IPS-11a (cell line): ENCODE measurements at regions not wholly inside any gene's neighbourhood (a gene's known extent, or its start where the extent isn't known, plus 50 kb on each side); places are given as distances from the start of the nearest gene placed in this dataset.
A peak's percentile ranks its signal among the peaks of the same experiment; 100 is the strongest.

Experiments used
- H3K4me3 ChIP-seq: one replicate; pipeline ENCODE4 v1.5.1; 2013; ENCODE audit warnings: low read depth, low read length, control low read depth

DNA sequence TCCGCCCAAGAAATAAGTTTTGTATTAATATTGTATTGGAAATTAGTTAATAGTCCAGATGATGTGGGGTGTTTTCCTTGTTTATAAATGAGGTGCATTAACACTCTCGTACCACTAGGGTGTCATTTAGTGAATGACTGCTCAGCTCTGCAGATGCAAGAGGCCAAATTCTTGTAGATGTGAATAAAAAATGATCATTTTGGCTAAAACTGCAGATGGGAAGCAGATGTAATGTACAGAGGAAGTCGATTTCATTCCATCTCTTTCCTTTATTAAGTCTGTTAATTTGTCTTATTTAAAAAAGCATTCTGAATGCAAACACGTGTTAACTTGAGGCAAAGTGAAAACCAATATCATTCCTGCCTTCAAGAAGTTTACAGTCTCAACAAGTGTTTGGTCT lies 108.1 kb downstream of the DHX15 start:
- H3K4me3 ChIP-seq, result no peak overlapping the region

DNA sequence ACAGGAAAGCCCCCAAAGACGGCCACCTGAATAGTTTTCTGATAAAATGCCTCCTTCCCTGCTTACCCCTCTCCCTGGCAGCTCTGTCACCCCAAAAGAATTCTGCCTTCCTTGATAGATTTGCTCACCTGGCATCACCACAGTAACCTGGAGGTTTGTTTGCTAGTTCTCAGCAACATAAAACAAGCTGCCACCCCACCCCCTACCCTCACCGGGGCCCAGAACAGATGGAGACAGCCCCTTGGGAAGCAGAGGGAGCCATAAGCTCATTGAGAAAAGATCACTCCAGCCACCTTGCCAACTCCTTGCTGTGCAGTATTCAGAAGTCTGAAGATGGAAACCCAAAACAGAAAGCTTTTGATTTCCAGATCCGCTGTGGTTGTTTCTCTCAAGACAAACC lies 108.6 kb downstream of the DHX15 start:
- no peak overlapping the region for H3K4me3 ChIP-seq

DNA sequence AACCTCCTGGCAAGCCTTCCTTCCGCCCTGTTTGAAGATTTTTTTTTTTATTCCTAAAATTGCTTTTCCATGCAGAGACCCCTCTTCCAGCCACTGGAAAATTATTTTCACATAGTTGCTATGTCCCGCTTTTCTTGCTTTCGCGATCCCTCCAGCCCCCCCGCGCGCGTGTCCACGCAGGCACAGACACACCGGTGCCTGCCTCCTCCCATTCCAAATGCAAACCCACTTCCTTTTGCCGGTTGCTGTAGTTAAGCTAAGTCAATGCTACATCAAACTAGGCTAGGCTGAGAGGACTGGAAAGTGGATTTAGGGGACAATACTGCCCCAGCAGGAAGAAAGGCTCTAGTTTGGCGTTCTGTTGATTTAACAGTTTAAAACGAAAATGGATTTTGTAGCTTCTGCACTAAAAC lies 111.0 kb downstream of the DHX15 start:
- H3K4me3 ChIP-seq, result peak overlapping the region; percentile 66

DNA sequence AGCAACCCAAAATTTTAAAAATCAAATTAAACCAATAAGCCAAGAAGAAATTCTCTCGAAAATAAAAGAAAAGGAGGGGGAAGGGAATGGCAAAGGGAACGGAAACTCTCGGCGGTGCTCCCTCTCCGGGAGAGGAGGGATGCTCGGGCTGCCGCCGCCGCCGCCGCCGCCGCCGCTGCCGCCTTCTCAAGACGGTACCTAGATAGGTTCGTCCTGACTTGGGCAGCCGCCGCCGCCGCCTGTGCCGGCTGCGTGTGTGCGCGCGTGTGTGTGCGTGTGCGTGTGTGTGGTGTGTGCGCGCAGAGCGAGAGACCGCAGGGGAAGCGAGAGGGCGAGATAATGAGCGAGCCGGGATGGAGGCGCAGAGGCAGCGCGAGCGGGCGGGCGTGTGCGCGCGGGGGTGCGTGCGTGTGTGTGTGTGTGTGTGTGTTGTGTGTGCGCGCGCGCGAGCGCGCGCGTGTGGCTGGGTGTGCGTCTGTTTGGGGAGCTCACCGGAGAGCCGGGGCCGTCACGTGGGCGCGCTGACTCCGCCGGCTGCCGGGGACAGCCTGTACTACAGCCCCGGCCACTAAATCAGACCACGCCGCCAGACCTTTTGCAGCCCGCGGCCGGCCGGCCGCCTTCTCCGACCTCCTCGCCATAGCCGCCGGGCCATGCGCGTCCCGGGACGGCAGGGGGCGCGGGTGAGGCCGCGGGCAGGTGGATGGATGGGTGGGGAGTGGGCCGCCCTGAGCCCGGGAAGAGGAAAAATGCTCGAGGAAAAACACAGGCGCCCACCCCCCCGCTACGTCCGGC lies 111.6 kb downstream of the DHX15 start:
- H3K4me3 ChIP-seq, result peak overlapping the region; percentile 66

DNA sequence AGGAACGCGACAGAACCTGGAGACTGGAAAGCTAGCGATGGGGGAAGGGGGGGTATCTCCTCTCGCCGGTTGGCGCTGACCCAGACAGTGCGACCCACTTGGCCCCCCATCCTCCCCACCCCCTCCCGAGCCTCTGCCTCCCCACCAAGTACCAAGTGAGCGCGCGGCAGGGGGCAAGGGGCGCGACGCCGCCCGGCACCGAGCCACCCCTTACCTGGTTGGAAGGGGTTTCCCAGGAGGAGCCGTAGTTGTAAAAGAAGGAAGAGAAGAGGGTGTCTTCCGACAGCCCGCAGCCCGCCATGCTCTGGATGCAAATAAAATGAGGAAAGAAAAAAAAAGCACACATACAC lies 112.2 kb downstream of the DHX15 start:
- peak overlapping the region; percentile 66 for H3K4me3 ChIP-seq

DNA sequence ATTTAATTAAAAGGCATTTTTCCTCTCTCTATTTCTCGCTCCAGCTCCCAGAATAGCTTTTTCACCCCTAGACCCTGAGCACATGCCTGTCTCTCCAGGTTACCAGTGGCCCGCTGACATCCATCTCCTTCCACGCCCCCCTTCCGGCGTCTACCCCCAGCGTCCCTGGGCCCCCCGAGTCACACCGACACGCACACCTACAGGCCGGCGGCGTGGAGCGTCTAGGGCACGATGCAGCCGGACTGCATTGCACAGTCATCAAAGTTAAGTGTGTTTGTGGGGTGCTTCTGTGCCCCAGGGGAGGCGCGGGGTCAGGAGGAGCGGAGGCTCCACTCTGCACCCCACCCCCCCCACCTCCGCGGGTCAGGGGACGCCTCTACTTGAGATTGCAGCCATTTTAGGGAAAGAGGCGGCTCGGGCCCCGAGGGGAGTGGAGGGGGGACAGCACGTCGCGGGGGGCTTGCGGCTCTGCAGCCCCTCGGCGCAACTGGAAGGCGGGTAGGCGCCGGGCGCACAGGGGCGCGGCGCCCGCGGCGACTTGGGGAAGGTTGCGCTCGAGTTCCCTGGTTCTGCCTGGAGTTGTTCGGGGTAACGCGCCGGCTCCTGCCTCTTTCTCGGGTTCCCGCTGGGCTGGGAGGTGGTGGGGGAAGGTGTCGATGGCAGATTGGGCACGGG lies 112.7 kb downstream of the DHX15 start:
- peak overlapping the region; percentile 66 for H3K4me3 ChIP-seq

DNA sequence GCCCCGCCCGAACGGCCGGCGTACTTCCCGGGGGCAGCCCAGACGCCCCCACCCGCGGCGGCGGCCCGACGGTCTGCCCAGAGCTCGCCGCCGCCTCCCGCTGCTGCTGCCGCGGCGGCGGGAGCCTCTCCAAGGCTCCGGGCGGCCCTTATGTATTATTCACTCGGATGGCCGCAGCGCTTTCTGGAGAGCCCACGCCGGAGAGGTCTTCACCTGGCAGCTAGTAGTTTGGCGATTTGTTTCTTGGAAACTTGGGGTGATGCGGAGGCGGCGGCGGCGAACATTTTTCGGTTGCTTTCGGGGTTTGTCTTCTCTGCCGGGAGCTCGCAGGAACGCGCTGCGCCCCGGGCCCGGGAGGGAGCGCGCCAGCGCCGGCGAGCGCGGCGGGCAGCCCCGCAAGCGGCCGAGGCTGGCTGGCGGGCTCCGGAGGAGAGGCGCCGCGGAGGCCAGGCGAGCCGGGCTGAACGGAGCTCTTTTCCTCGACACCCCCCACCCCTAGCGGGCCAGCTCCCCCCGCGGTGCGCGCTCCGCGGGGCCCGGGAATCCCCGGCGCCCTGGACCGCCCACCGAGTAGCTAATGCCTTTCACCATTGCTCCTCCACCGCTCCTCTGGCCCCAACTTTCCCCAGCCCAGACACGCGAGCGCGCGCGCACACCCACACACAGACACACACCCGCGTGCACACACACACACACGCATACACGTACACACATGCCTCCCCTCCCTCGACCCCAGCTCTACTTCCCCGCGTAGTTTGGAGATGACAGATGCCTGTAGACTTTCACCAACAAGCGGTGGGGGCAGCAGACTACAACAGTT lies 113.5 kb downstream of the DHX15 start:
- H3K4me3 ChIP-seq, result peak overlapping the region; percentile 66

DNA sequence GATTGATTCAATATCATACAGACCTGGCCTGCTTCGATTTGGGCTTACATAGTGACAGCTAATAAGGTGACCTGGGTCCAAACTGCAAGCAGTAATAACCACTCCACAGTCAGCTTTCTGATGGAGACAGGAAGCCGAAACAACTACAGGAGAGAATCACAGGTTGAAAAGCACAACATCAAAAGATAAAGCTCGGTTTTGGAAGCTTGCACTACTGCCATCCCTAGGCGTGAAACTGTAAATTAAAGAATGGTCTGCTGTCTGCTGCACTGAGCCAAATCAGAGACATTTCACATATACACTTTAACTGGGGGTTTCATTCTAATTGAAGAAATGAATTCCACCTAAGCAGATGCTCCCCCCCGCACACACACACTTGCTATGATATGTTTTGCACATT lies 116.3 kb downstream of the DHX15 start:
- H3K4me3 ChIP-seq, result no peak overlapping the region

DNA sequence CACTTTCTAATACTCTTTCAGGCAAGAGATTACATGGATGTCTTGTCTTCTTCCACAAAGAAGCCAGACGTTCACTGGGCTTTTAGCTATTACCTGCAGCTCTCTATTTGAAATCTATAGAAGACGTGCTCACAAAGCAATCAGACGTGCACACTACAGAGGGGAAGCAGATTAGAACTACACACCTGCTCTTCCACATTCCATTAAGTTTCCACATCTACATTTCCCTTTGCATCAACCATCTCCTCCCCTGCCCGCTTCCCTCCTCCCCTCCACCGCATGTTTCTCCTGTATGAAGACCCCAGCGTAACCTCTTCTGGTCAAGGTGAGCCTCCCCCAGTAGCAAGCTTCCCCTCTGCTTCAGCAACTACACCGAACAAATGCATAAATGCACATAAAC lies 119.8 kb downstream of the DHX15 start:
- no peak overlapping the region for H3K4me3 ChIP-seq

DNA sequence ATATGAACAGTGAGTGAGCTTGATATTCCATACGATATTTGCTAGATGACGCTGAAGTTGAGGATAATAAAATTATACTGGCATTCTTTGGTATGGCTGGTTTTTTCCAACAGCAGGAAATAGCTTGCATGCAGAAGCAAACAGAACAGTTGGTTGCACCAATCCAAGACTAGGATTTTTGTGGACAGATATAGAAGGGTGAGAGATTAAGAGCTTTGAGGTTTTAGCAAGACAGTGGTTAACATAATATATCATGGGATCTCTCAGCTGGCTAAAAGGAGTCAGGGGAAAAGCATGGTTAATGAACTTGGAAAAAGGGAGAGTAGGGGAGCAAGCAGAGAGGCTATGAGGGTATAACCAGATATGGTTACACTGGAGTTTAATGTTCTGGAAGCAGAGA lies 127.9 kb downstream of the DHX15 start:
- H3K4me3 ChIP-seq, result no peak overlapping the region

DNA sequence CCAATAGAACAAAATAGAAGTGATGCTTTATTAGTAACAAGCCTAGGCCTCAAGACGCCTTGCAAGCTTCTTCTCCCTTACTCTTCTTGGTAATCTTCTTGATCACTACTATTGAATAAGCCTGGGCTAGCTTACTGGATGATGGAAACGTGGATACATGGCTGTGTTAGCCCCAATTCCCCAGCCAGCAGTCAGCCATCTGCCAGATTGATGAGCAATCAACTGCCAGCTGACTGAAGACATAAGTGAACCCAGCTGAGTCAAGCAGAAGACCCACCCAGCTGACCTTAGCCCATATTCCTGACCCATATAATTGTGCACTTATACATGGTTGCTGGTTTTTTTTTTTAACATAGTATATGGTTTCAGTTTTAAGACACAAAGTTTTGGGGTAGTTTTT lies 130.4 kb downstream of the DHX15 start:
- H3K4me3 ChIP-seq, result no peak overlapping the region

DNA sequence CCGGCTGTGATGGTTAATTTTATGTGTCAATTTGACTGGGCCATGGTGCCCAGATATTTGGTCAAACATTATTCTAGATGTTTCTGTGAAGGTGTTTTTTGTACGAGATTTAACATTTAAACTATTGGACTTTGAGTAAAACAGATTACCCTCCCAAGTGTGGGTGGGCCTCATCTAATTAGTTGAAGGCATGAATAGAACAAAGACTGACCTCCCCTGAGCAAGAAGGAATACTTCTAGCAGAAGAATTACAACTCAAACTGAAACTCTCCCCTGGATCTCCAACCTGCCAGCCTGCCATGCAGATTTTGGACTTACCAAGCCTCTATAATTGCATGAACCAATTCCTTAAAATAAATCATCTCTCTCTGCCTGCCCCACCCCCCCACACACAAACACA lies 132.5 kb downstream of the DHX15 start:
- no peak overlapping the region for H3K4me3 ChIP-seq

DNA sequence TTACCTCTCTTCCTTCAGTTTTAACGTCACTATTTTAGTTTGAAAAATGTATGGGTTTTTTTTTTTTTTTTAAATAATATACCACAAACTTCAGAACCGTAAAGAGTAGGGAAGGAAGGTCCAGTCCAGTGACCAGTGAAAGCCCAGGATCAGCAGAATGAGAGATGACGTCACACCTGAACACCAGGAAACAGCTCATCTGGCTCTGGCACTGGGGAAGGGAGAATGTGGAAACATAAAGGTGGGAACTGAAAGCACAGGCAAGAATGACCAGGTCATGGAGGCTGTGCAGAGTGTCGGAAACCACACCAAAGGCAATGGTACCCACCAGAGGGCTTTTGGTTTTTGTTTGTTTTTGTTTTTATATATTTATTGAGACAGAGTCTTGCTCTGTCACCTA lies 141.2 kb downstream of the DHX15 start:
- H3K4me3 ChIP-seq, result no peak overlapping the region

DNA sequence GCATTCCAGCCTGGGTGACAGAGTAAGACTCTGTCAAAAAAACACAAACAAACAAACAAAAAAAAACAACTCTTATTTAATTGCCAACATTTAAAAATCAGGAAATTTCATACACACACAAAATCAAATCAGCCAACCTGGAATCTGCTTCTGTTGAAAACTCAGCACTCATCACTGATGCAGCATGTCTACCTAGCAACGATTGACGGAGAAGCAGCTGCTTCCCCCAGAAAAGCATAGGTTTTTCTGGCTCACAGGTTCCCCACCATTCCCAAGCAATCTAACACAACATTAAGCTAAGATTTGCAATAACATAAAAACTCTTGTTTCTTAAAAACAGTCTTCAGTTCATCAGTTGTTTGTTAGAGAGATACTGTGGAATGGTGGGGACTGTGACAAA lies 143.6 kb downstream of the DHX15 start:
- H3K4me3 ChIP-seq, result no peak overlapping the region

DNA sequence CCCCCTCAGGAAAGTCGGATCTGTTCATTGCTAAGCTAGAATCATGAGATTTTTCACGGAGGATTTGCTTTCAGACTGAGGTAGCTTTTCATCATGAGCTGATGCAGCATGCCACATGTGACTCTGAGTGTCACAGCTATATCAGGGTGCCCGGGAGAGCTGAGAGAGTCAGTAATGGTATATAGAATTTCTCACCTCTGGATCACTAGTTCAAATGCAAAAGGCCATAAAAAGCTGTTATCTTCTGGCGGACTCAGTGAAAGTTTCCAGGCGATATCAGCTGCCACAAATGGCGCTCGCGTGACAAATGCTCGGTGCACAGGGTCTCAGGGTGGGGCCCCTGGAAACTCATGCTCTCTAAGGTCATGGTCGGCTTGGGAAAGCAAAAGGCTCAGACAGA lies 150.1 kb downstream of the DHX15 start:
- no peak overlapping the region for H3K4me3 ChIP-seq

DNA sequence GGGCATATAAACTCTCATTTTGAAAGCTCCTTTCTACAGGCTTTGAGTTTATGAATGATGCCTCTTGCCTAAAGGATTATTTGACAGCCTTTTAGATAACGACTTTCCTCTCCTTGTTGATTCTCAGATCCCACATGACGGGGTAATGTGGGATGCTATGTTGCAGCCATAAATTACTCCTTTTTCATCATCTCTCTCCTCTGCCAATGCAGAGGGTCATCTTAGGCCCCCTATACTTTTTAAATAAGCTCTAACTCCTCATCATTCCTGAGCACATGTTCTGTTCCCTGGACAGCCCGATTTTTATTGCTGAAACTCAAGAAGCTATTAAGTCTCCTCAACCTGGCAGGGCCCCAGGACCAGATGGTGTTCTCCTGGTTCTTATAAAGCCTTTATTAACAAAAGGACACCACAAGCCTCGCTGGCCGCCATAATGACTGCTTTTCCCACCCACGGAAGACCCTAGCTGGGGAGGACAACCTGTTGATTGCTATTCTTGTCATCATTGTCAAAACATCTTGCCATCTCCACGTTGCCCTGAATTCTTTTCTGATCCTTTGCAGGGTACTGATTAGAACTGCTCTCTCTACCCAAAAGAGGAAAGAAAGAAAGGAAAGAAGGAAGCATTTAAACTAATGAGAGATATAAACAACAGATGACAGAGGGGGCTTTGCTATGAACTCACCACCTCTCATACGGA lies 150.7 kb downstream of the DHX15 start:
- no peak overlapping the region for H3K4me3 ChIP-seq

DNA sequence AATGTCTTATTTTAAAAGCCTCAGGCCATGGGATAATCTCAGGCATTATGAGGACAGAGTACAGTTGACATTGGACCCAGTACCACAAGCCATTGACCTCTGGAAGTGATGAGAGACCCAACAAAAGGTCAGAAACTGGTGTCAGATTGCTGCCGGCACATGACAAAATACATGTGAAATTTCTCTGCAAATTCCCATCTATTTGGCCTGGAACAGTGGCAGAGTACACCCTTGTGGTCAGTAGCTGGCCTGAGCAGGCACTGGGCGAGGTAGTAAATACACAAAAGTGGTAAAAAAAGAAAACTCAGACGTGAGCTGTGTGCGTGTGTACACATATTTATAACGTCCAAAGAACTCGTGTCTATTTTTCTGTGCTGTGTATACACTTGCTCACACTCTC lies 155.5 kb downstream of the DHX15 start:
- H3K4me3 ChIP-seq, result no peak overlapping the region

DNA sequence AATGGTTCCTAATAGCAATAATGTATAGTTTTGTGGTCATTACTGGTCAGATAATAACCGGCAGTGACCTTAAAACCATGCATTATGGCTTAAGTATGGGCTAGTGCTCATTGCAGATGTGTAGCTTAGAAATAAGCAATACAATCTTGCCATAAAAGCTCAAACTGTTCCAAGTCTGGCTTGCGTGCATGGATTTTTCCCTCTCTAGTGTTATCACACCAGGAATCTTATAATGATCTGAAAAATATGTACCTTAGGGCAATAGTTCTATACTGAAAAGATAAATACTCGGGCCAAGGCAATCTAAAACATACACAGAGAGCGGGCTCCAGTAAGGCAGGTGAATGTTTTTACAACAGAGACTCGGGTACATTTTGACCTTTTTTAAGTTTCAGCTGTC lies 157.8 kb downstream of the DHX15 start:
- H3K4me3 ChIP-seq, result no peak overlapping the region

DNA sequence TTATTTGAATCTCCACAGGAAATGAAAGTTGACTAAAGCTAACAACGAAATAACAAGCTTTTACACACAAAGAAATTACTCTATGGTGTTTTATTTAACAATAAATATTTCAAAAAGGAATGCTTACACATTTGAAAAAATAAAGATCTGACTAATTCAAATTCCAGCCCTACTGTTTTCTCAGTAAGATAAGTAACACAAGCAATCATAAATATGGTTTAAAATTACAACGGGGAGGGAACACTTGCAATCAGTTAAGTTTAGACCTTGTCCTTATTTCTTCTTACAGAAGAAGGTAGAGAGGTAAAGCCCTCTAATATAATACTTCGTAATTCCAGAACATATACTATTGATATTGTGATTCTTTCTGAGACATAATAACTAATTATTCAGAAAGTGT lies 158.5 kb downstream of the DHX15 start:
- H3K4me3 ChIP-seq, result no peak overlapping the region

DNA sequence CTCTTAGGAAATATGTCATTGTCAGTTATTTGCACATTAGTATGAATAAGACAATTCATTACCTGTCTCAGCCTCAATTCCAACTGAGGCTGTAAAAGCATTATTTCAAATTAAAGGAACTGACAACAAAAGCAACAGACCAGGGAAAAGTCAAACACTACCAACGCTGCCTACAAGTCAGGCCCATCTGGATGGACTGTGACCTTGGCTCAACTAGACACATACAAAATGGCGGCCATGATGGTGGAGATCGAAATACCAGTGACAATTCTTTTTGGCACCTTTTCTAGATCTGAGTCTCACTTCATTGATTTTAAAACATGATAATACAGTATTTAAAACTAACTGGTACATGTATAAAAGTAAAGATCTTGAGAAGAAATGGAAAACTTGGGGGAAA lies 160.7 kb downstream of the DHX15 start:
- H3K4me3 ChIP-seq, result no peak overlapping the region

DNA sequence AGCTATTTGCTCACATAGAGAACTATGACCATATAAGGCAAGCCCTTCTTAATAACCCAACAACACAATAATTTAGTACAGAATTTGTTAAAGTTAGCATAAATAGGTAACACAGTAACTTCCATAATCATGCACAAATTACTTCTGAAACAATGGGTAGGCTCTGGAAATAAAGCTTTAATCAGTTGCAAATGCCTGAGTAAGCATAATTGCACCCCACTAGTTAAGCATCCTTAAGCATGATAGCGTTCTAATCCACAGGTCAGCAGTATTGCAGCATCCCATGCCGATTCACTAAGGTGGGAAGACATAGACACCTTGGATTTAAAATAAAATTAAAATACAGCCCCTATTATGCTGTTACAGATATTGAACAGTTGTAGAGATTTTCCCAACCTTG lies 161.7 kb downstream of the DHX15 start:
- no peak overlapping the region for H3K4me3 ChIP-seq
